ENCODE measurements at regions not wholly inside any gene's neighbourhood (a gene's known extent, or its start where the extent isn't known, plus 50 kb on each side); places are given as distances from the start of the nearest gene placed in this dataset.

- DNase-seq, result no peak
- no peak overlapping the region for H3K4me3 ChIP-seq (replicated peaks in 1 of 3)
- H3K9me3 ChIP-seq, result no peaks in the 10 kb centered on the region
- no peak for TF ChIP-seq POLR2A (IDR thresholded peaks at IDR 0.05)
- no peak for TF ChIP-seq CTCF (IDR thresholded peaks at IDR 0.05)
- no peaks in the 10 kb centered on the region for H3K36me3 ChIP-seq
- no peaks in the 10 kb centered on the region for H3K4me1 ChIP-seq
- no peak overlapping the region for H3K27ac ChIP-seq
- intact Hi-C loops (cut with DNase I), result no loop called here
- H3K27me3 ChIP-seq, result no peaks in the 10 kb centered on the region
These were observed 103.5 kb upstream of the KIF2B start for GRCh38 chr17:53719229-53719628.

- no peaks in the 10 kb centered on the region for H3K27me3 ChIP-seq
- intact Hi-C loops (cut with DNase I), result no loop called here
- 76 to 80% methylated on average over 4 of the region's 4 CpGs for WGBS, 2 donors
These were observed 115.2 kb upstream of the KIF2B start for GRCh38 chr17:53707566-53707965.

GRCh38 chr17:53696286-53696685 is 126.4 kb upstream of the KIF2B start:
- WGBS, 2 donors, result 75 to 84% methylated on average over 5 of the region's 5 CpGs
- no peaks in the 10 kb centered on the region for H3K9me3 ChIP-seq
- no peaks in the 10 kb centered on the region for H3K4me1 ChIP-seq
- no peaks in the 10 kb centered on the region for H3K27me3 ChIP-seq
- H3K27ac ChIP-seq, result no peak overlapping the region
- DNase-seq, result no peak
- H3K4me3 ChIP-seq (replicated peaks in 1 of 3), result no peak overlapping the region
- intact Hi-C loops (cut with DNase I), result no loop called here
- TF ChIP-seq POLR2A (IDR thresholded peaks at IDR 0.05) (no peak), CTCF (IDR thresholded peaks at IDR 0.05) (no peak)
- no peaks in the 10 kb centered on the region for H3K36me3 ChIP-seq

More at GRCh38 chr17:53707566-53707965, 115.2 kb upstream of the KIF2B start:
- Histone ChIP-seq H3K4me3 (replicated peaks in 1 of 3) (no peak overlapping the region), H3K9me3 (no peaks in the 10 kb centered on the region), H3K4me1 (no peaks in the 10 kb centered on the region), H3K27ac (no peak overlapping the region), H3K36me3 (no peaks in the 10 kb centered on the region)
- TF ChIP-seq POLR2A (IDR thresholded peaks at IDR 0.05), result no peak
- TF ChIP-seq CTCF (IDR thresholded peaks at IDR 0.05), result no peak
- no peak for DNase-seq

GRCh38 chr17:53687324-53687723 is 135.4 kb upstream of the KIF2B start:
- H3K36me3 ChIP-seq, result no peaks in the 10 kb centered on the region
- no peak for DNase-seq
- no peaks in the 10 kb centered on the region for H3K9me3 ChIP-seq
- intact Hi-C loops (cut with DNase I), result no loop called here
- no peaks in the 10 kb centered on the region for H3K27me3 ChIP-seq
- no peak overlapping the region for H3K27ac ChIP-seq
- no peak overlapping the region for H3K4me3 ChIP-seq (replicated peaks in 1 of 3)
- no peaks in the 10 kb centered on the region for H3K4me1 ChIP-seq
- TF ChIP-seq CTCF (IDR thresholded peaks at IDR 0.05), result no peak
- no peak for TF ChIP-seq POLR2A (IDR thresholded peaks at IDR 0.05)
- 69 to 89% methylated on average over 2 to 3 of the region's 3 CpGs for WGBS, 2 donors

GRCh38 chr17:53680745-53681144 is 142.0 kb upstream of the KIF2B start:
- intact Hi-C loops (cut with DNase I), result no loop called here
- WGBS, 2 donors, result 96 to 98% methylated on average over 1 of the region's 1 CpG
- Histone ChIP-seq H3K36me3 (no peaks in the 10 kb centered on the region), H3K27me3 (no peaks in the 10 kb centered on the region), H3K27ac (no peak overlapping the region), H3K9me3 (no peaks in the 10 kb centered on the region), H3K4me3 (replicated peaks in 1 of 3) (no peak overlapping the region), H3K4me1 (no peaks in the 10 kb centered on the region)
- no peak for TF ChIP-seq CTCF (IDR thresholded peaks at IDR 0.05)
- TF ChIP-seq POLR2A (IDR thresholded peaks at IDR 0.05), result no peak
- no peak for DNase-seq

All from thyroid gland (tissue), 4 donors.